Ishikawa (cell line): ENCODE measurements at regions not wholly inside any gene's neighbourhood (a gene's known extent, or its start where the extent isn't known, plus 50 kb on each side); places are given as distances from the start of the nearest gene placed in this dataset.

Experiments
- CEBPB ChIP-seq: IDR thresholded peaks from 2 replicates; pipeline ENCODE4 v1.6.1; 2012
- CREB1 ChIP-seq: IDR thresholded peaks from 2 replicates; pipeline ENCODE4 v1.6.1; 2012; ENCODE audit warnings: low read depth
- EGR1 ChIP-seq: IDR thresholded peaks from 2 replicates; pipeline ENCODE4 v1.6.1; 2012
- EP300 ChIP-seq: IDR thresholded peaks from 2 replicates; pipeline ENCODE4 v1.6.1; 2012; ENCODE audit warnings: borderline replicate concordance
- FOXM1 ChIP-seq: IDR thresholded peaks from 2 replicates; pipeline ENCODE4 v1.6.1; 2012; ENCODE audit warnings: low read depth, borderline replicate concordance
- YY1 ChIP-seq: IDR thresholded peaks from 2 replicates; pipeline ENCODE4 v1.6.1; 2012; ENCODE audit warnings: low read depth
- ZBTB7A ChIP-seq: IDR thresholded peaks from 2 replicates; pipeline ENCODE4 v1.6.1; 2012; ENCODE audit warnings: low read depth
- TF ChIP-seq, protein P1 (sequence below): IDR thresholded peaks from 2 replicates; pipeline ENCODE4 v1.6.1; 2012
- TF ChIP-seq, protein P2 (sequence below): IDR thresholded peaks from 2 replicates; pipeline ENCODE4 v1.6.1; 2012; ENCODE audit warnings: low read depth, mild to moderate bottlenecking

DNA sequence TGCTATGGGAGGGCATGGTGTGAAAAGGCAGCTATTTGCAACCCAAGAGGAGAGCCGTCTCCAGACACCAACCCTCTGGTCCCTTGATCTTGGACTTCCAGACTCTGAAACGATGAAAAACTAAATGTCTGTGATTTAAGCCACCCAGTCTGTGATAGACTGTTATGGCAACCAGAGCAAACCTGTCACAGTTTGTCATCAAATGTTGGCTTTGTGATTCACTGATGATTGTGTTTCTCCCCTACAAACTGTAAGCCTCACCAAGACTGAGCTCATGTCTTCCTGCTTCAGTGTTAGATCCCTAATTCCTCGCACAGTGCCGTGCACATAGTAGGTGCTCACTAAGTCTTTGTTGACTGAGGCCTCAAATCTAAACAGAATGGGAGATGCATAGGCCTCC lies 224.6 kb upstream of the PITRM1 start:
- TF ChIP-seq, protein P1, sequence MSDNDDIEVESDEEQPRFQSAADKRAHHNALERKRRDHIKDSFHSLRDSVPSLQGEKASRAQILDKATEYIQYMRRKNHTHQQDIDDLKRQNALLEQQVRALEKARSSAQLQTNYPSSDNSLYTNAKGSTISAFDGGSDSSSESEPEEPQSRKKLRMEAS: no peak
- TF ChIP-seq EGR1 (no peak), EP300 (no peak), CEBPB (no peak), YY1 (no peak), CREB1 (no peak), FOXM1 (no peak), ZBTB7A (no peak)
- TF ChIP-seq, protein P2, sequence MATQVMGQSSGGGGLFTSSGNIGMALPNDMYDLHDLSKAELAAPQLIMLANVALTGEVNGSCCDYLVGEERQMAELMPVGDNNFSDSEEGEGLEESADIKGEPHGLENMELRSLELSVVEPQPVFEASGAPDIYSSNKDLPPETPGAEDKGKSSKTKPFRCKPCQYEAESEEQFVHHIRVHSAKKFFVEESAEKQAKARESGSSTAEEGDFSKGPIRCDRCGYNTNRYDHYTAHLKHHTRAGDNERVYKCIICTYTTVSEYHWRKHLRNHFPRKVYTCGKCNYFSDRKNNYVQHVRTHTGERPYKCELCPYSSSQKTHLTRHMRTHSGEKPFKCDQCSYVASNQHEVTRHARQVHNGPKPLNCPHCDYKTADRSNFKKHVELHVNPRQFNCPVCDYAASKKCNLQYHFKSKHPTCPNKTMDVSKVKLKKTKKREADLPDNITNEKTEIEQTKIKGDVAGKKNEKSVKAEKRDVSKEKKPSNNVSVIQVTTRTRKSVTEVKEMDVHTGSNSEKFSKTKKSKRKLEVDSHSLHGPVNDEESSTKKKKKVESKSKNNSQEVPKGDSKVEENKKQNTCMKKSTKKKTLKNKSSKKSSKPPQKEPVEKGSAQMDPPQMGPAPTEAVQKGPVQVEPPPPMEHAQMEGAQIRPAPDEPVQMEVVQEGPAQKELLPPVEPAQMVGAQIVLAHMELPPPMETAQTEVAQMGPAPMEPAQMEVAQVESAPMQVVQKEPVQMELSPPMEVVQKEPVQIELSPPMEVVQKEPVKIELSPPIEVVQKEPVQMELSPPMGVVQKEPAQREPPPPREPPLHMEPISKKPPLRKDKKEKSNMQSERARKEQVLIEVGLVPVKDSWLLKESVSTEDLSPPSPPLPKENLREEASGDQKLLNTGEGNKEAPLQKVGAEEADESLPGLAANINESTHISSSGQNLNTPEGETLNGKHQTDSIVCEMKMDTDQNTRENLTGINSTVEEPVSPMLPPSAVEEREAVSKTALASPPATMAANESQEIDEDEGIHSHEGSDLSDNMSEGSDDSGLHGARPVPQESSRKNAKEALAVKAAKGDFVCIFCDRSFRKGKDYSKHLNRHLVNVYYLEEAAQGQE: no peak
